Stomach (tissue), 8 donors: ENCODE measurements at regions not wholly inside any gene's neighbourhood (a gene's known extent, or its start where the extent isn't known, plus 50 kb on each side); places are given as distances from the start of the nearest gene placed in this dataset.

Source experiments
- DNase-seq, 2 donors: peaks; one replicate each; pipeline versions ENCODE4 v3.0.0 to v3.0.0-alpha.2; 2013 to 2019
- H3K27ac ChIP-seq, 5 donors: fragments of 200-600 bp in 4 of 5; sonication (generic) in 4 of 5; one replicate each; pipeline ENCODE4 v1.5.1; 2013 to 2019; ENCODE audit warnings: mild to moderate bottlenecking in 1 of 5, moderate library complexity in 1 of 5
- H3K27me3 ChIP-seq, 3 donors: fragments of 200-600 bp; sonication (generic); one replicate each; pipeline ENCODE4 v1.5.1; 2017 to 2019; ENCODE audit warnings: mixed run types in 1 of 3
- H3K36me3 ChIP-seq, 4 donors: fragments of 200-600 bp; sonication (generic); 1 replicate in 3 of 4; 2 replicates in 1 of 4; pipeline ENCODE4 v1.5.1; 2016 to 2019
- H3K4me1 ChIP-seq, 4 donors: fragments of 200-600 bp; sonication (generic); one replicate each; pipeline ENCODE4 v1.5.1; 2016 to 2019
- H3K4me3 ChIP-seq, 4 donors: fragments of 200-600 bp; sonication (generic) in 3 of 4; one replicate each; pipeline ENCODE4 v1.5.1; 2016 to 2019; ENCODE audit warnings: mild to moderate bottlenecking in 1 of 4
- H3K9me3 ChIP-seq, 4 donors: fragments of 200-600 bp; sonication (generic); one replicate each; pipeline ENCODE4 v1.5.1; 2016 to 2019
- EP300 ChIP-seq: sonication (generic); formaldehyde crosslinking; IDR thresholded peaks from one replicate; pipeline ENCODE4 v1.6.1; 2017; ENCODE audit warnings: antibody characterized with exemption
- POLR2A ChIP-seq, 4 donors: fragments of 450-650 bp; IDR thresholded peaks; one replicate each; pipeline ENCODE4 v1.6.1; 2016; ENCODE audit warnings: antibody characterized with exemption in 4 of 4, control low read depth in 2 of 4, mild to moderate bottlenecking in 1 of 4, moderate library complexity in 1 of 4
- POLR2AphosphoS5 ChIP-seq, 3 donors: sonication (generic); formaldehyde crosslinking; IDR thresholded peaks; one replicate each; pipeline ENCODE4 v1.6.1; 2016; ENCODE audit warnings: antibody characterized with exemption in 3 of 3
- WGBS, 5 donors: extraction: QIAGEN DNeasy Blood & Tissue Kit in 3 of 5; methylation state at CpG; one replicate each; pipeline versions ENCODE4 v1.1.5 to v1.1.7; 2013 to 2018; 5-methylcytosine and 5-hydroxymethylcytosine counted together
- intact Hi-C: fragments of 100-400 bp; cut with DNase I; formaldehyde crosslinking; loops from one replicate; pipeline ENCODE4 v1.15.1; 2023; ENCODE audit warnings: low total_unique reads
- TF ChIP-seq, protein P1 (sequence below), 7 experiments: fragments of 450-650 bp in 4 of 7; fragments of 200-600 bp in 3 of 7; sonication (generic) in 3 of 7; IDR thresholded peaks; one replicate each; pipeline ENCODE4 v1.5.1; 2016 to 2019; ENCODE audit warnings: antibody characterized with exemption in 7 of 7, control low read depth in 2 of 7, mild to moderate bottlenecking in 1 of 7
- donor health status: healthy with polysubstance abuse.
- donor health status: Bipolar disorder and iron deficiency.
- donor health status: healthy.

DNA sequence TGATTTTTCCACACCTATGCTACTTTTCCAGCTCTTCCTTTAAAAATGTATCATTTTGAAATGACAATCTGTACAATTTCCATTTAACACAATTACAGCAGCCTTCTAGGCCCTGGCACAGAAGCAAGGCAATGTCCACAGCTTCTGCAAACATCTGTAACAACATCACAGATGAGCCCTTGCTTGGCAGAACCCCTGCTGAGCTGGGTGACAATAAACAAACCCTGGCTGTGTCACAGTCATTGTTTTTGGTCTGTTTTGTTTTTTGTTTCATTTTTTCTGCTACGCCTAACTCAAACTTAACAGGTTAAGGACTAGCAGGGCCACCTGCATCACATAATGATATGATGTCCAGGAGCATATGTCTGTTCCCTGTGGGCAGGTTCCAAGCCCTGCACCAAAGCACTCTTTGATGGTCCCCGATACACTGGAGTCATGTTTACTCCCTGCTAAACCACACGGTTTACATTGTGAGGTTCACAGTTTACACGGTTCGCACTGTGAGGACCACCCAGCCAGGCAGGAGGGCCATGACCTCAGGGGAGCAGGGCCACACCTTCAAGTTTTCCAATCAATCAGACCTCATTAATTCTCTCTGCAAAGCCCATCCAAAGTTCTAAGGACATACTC, 186.8 kb upstream of the CHRNA7 start:
- intact Hi-C loops = no loop called here
- Histone ChIP-seq H3K27ac (no peak overlapping the region), H3K36me3 (no peaks in the 10 kb centered on the region), H3K27me3 (no peaks in the 10 kb centered on the region), H3K4me1 (no peaks in the 10 kb centered on the region), H3K4me3 (no peak overlapping the region), H3K9me3 (peaks cover 0 to 3% (median under 1%) of the 10 kb centered on the region in 4 donors)
- TF ChIP-seq, protein P1, sequence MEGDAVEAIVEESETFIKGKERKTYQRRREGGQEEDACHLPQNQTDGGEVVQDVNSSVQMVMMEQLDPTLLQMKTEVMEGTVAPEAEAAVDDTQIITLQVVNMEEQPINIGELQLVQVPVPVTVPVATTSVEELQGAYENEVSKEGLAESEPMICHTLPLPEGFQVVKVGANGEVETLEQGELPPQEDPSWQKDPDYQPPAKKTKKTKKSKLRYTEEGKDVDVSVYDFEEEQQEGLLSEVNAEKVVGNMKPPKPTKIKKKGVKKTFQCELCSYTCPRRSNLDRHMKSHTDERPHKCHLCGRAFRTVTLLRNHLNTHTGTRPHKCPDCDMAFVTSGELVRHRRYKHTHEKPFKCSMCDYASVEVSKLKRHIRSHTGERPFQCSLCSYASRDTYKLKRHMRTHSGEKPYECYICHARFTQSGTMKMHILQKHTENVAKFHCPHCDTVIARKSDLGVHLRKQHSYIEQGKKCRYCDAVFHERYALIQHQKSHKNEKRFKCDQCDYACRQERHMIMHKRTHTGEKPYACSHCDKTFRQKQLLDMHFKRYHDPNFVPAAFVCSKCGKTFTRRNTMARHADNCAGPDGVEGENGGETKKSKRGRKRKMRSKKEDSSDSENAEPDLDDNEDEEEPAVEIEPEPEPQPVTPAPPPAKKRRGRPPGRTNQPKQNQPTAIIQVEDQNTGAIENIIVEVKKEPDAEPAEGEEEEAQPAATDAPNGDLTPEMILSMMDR (IDR thresholded peaks at IDR 0.05) = no peak
- DNase-seq = no peak
- WGBS, 5 donors = 34 to 48% (median 37%) methylated on average over 5 of the region's 5 CpGs

DNA sequence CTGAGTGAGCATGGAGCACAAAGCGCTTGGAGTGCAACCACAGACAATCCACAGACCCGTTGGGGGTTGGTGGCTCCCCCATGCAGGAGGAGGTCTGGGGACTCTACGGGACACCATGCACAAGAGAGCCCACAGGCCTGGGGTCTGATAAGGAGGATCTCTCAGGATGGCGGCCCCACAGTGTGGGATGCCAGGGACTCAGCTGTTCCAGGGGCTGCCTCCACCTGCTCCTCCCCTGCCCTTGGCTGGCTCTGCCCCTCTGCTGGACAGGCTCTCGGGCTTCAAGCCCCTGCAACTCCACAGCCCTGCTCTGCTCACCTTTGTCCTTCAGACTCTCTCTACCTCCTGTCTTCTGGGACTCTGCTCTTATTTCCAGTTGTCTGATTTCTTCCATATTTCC, 184.5 kb upstream of the CHRNA7 start:
- intact Hi-C loops = no loop called here
- no peak for TF ChIP-seq POLR2A (IDR thresholded peaks at IDR 0.05)
- TF ChIP-seq, protein P1 (IDR thresholded peaks at IDR 0.05) = no peak
- no peak for TF ChIP-seq EP300
- no peak for TF ChIP-seq POLR2AphosphoS5 (IDR thresholded peaks at IDR 0.05)
- 67 to 88% (median 84%) methylated on average over 1 to 5 of the region's 5 CpGs for WGBS, 5 donors

DNA sequence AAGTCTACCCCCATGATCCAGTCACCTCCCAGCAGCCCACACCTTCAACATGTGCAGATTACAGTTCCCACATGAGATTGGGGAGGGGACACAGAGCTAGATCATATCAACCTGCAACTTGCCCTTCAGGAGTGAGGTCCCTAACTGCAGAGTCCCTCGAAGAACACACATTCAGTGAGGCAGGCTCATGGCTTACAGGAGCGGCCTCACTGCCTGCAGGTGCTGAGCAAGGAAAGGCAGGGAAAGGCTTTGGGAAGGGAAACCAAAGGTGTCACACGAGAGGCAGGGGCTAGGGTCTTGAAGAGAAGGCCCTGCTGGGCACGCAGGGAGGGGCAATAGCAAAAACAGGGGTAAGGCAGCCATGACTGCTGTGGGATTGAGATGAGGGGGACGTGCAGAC, 182.4 kb upstream of the CHRNA7 start:
- DNase-seq = no peak
- intact Hi-C loops = no loop called here
- no peak for TF ChIP-seq EP300
- TF ChIP-seq, protein P1 (IDR thresholded peaks at IDR 0.05) = no peak
- TF ChIP-seq POLR2A (IDR thresholded peaks at IDR 0.05) = no peak
- TF ChIP-seq POLR2AphosphoS5 (IDR thresholded peaks at IDR 0.05) = no peak
- WGBS, 5 donors = 73 to 81% (median 77%) methylated on average over 5 of the region's 5 CpGs
- no peak overlapping the region for H3K27ac ChIP-seq
- H3K4me3 ChIP-seq = no peak overlapping the region
- no peaks in the 10 kb centered on the region for H3K36me3 ChIP-seq
- H3K4me1 ChIP-seq = no peaks in the 10 kb centered on the region
- no peaks in the 10 kb centered on the region for H3K27me3 ChIP-seq
- H3K9me3 ChIP-seq = peaks cover 0 to 27% (median 10%) of the 10 kb centered on the region in 4 donors

More for the DNA sequence above, 184.5 kb upstream of the CHRNA7 start:
- peaks cover 0 to 17% (median 9%) of the 10 kb centered on the region in 4 donors for H3K9me3 ChIP-seq
- no peaks in the 10 kb centered on the region for H3K36me3 ChIP-seq
- H3K4me3 ChIP-seq = no peak overlapping the region
- H3K4me1 ChIP-seq = no peaks in the 10 kb centered on the region
- H3K27me3 ChIP-seq = no peaks in the 10 kb centered on the region
- DNase-seq = no peak
- H3K27ac ChIP-seq = no peak overlapping the region

DNA sequence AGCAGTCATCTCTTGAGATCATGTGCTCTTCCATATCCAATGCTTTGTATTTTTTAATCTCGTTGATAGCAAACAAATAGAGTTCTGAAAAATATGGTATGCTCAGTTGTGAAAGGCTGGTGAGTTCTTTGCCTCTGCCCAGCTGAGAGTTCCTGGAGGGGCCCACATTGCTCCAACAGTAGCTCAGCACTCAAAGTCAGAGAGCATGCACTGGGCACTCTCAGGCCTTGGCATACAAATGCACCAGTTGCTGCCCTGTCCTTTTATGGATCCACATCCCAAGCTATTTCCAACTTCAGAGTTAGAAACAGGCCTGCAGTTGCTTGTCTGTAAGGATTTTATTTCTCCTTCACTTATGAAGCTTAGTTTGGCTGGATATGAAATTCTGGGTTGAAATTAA, 181.7 kb upstream of the CHRNA7 start:
- no peak for DNase-seq
- intact Hi-C loops = no loop called here
- TF ChIP-seq, protein P1 (IDR thresholded peaks at IDR 0.05) = no peak
- TF ChIP-seq POLR2AphosphoS5 (IDR thresholded peaks at IDR 0.05) (no peak), POLR2A (IDR thresholded peaks at IDR 0.05) (no peak), EP300 (no peak)
- Histone ChIP-seq H3K27ac (no peak overlapping the region), H3K27me3 (no peaks in the 10 kb centered on the region), H3K4me3 (no peak overlapping the region), H3K4me1 (no peaks in the 10 kb centered on the region), H3K9me3 (peaks cover 0 to 27% (median 10%) of the 10 kb centered on the region in 4 donors), H3K36me3 (no peaks in the 10 kb centered on the region)
- 54 to 80% (median 69%) methylated on average over 1 of the region's 1 CpG for WGBS, 5 donors
